ENCODE measurements at regions not wholly inside any gene's neighbourhood (a gene's known extent, or its start where the extent isn't known, plus 50 kb on each side); places are given as distances from the start of the nearest gene placed in this dataset.

GRCh38 chr10:107434201-107434600 lies 269.7 kb upstream of the SORCS1 start:
- POLR2A ChIA-PET = no interaction called here
- no peak overlapping the region for H3K4me3 ChIP-seq (ENCODE audit: low read depth in 2 of 2, low read length in 2 of 2)
- no peaks in the 10 kb centered on the region for H3K36me3 ChIP-seq (ENCODE audit: control insufficient read depth, insufficient read depth, low read length)
- H3K27me3 ChIP-seq (ENCODE audit: control insufficient read depth, insufficient read depth, low read length) = no peaks in the 10 kb centered on the region
- no peaks in the 10 kb centered on the region for H3K9me3 ChIP-seq (ENCODE audit: control insufficient read depth, insufficient read depth, low read depth, low read length)
- intact Hi-C loops (cut with micrococcal nuclease; ENCODE audit: unreplicated experiment) = no loop called here
- BruUV-seq (replicated peaks) = no TSS peak
- CTCF ChIA-PET = no interaction called here
- TF ChIP-seq, protein P1, sequence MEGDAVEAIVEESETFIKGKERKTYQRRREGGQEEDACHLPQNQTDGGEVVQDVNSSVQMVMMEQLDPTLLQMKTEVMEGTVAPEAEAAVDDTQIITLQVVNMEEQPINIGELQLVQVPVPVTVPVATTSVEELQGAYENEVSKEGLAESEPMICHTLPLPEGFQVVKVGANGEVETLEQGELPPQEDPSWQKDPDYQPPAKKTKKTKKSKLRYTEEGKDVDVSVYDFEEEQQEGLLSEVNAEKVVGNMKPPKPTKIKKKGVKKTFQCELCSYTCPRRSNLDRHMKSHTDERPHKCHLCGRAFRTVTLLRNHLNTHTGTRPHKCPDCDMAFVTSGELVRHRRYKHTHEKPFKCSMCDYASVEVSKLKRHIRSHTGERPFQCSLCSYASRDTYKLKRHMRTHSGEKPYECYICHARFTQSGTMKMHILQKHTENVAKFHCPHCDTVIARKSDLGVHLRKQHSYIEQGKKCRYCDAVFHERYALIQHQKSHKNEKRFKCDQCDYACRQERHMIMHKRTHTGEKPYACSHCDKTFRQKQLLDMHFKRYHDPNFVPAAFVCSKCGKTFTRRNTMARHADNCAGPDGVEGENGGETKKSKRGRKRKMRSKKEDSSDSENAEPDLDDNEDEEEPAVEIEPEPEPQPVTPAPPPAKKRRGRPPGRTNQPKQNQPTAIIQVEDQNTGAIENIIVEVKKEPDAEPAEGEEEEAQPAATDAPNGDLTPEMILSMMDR (IDR thresholded peaks at IDR 0.05) = no peak
- no peak for TF ChIP-seq POLR2AphosphoS5 (IDR thresholded peaks at IDR 0.05; ENCODE audit: low read depth, low read length)
- no peak for TF ChIP-seq TCF7L2 (IDR thresholded peaks at IDR 0.05; ENCODE audit: low read depth, low read length)
- TF ChIP-seq, protein P2, sequence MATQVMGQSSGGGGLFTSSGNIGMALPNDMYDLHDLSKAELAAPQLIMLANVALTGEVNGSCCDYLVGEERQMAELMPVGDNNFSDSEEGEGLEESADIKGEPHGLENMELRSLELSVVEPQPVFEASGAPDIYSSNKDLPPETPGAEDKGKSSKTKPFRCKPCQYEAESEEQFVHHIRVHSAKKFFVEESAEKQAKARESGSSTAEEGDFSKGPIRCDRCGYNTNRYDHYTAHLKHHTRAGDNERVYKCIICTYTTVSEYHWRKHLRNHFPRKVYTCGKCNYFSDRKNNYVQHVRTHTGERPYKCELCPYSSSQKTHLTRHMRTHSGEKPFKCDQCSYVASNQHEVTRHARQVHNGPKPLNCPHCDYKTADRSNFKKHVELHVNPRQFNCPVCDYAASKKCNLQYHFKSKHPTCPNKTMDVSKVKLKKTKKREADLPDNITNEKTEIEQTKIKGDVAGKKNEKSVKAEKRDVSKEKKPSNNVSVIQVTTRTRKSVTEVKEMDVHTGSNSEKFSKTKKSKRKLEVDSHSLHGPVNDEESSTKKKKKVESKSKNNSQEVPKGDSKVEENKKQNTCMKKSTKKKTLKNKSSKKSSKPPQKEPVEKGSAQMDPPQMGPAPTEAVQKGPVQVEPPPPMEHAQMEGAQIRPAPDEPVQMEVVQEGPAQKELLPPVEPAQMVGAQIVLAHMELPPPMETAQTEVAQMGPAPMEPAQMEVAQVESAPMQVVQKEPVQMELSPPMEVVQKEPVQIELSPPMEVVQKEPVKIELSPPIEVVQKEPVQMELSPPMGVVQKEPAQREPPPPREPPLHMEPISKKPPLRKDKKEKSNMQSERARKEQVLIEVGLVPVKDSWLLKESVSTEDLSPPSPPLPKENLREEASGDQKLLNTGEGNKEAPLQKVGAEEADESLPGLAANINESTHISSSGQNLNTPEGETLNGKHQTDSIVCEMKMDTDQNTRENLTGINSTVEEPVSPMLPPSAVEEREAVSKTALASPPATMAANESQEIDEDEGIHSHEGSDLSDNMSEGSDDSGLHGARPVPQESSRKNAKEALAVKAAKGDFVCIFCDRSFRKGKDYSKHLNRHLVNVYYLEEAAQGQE (IDR thresholded peaks at IDR 0.05; ENCODE audit: insufficient read depth in 1 of 2, low read depth in 2 of 2, low read length in 1 of 2) = no peak
- TF ChIP-seq SIN3A (IDR thresholded peaks at IDR 0.05; ENCODE audit: borderline replicate concordance, insufficient read depth, low read depth, low read length) = no peak
- ATAC-seq (no peak), DNase-seq (ENCODE audit: low read depth, low spot score) (no peak)
- in situ Hi-C loops (cut with HindIII; ENCODE audit: low pct_unique_long_range_greater_than_20kb, low sequenced_read_pairs) = no loop called here
- no peaks in the 10 kb centered on the region for H3K4me1 ChIP-seq (ENCODE audit: control insufficient read depth, insufficient read depth, low read length)
- no peak overlapping the region for H3K27ac ChIP-seq (ENCODE audit: low read length)

GRCh38 chr10:107433605-107434004 lies 269.1 kb upstream of the SORCS1 start:
- H3K9me3 ChIP-seq (ENCODE audit: control insufficient read depth, insufficient read depth, low read depth, low read length) = no peaks in the 10 kb centered on the region
- H3K4me1 ChIP-seq (ENCODE audit: control insufficient read depth, insufficient read depth, low read length) = no peaks in the 10 kb centered on the region
- in situ Hi-C loops (cut with HindIII; ENCODE audit: low pct_unique_long_range_greater_than_20kb, low sequenced_read_pairs) (no loop called here), intact Hi-C loops (cut with micrococcal nuclease; ENCODE audit: unreplicated experiment) (no loop called here)
- no peaks in the 10 kb centered on the region for H3K27me3 ChIP-seq (ENCODE audit: control insufficient read depth, insufficient read depth, low read length)
- TF ChIP-seq SIN3A (IDR thresholded peaks at IDR 0.05; ENCODE audit: borderline replicate concordance, insufficient read depth, low read depth, low read length) (no peak), TCF7L2 (IDR thresholded peaks at IDR 0.05; ENCODE audit: low read depth, low read length) (no peak), POLR2AphosphoS5 (IDR thresholded peaks at IDR 0.05; ENCODE audit: low read depth, low read length) (no peak)
- TF ChIP-seq, protein P2 (IDR thresholded peaks at IDR 0.05; ENCODE audit: insufficient read depth in 1 of 2, low read depth in 2 of 2, low read length in 1 of 2) = no peak
- TF ChIP-seq, protein P1 (IDR thresholded peaks at IDR 0.05) = no peak
- ChIA-PET POLR2A (no interaction called here), CTCF (no interaction called here)
- H3K27ac ChIP-seq (ENCODE audit: low read length) = no peak overlapping the region
- no peak overlapping the region for H3K4me3 ChIP-seq (ENCODE audit: low read depth in 2 of 2, low read length in 2 of 2)
- ATAC-seq = no peak
- no peaks in the 10 kb centered on the region for H3K36me3 ChIP-seq (ENCODE audit: control insufficient read depth, insufficient read depth, low read length)
- BruUV-seq (replicated peaks) = no TSS peak
- no peak for DNase-seq (ENCODE audit: low read depth, low spot score)

All from Panc1 (cell line).